ENCODE measurements at regions not wholly inside any gene's neighbourhood (a gene's known extent, or its start where the extent isn't known, plus 50 kb on each side); places are given as distances from the start of the nearest gene placed in this dataset.

- TF ChIP-seq, protein P1, sequence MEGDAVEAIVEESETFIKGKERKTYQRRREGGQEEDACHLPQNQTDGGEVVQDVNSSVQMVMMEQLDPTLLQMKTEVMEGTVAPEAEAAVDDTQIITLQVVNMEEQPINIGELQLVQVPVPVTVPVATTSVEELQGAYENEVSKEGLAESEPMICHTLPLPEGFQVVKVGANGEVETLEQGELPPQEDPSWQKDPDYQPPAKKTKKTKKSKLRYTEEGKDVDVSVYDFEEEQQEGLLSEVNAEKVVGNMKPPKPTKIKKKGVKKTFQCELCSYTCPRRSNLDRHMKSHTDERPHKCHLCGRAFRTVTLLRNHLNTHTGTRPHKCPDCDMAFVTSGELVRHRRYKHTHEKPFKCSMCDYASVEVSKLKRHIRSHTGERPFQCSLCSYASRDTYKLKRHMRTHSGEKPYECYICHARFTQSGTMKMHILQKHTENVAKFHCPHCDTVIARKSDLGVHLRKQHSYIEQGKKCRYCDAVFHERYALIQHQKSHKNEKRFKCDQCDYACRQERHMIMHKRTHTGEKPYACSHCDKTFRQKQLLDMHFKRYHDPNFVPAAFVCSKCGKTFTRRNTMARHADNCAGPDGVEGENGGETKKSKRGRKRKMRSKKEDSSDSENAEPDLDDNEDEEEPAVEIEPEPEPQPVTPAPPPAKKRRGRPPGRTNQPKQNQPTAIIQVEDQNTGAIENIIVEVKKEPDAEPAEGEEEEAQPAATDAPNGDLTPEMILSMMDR (IDR thresholded peaks at IDR 0.05): peak in 2 of 4 experiments; percentile 24 to 27
- TF ChIP-seq POLR2A (IDR thresholded peaks at IDR 0.05) (no peak), POLR2AphosphoS5 (IDR thresholded peaks at IDR 0.05) (no peak)
These were observed 214.7 kb downstream of the PHLDA1 start for GRCh38 chr12:75816897-75817296.

All from prostate gland (tissue), 2 donors.